GM12878 (cell line): ENCODE measurements at regions not wholly inside any gene's neighbourhood (a gene's known extent, or its start where the extent isn't known, plus 50 kb on each side); places are given as distances from the start of the nearest gene placed in this dataset.

Experiments
- CREB1 ChIP-seq: IDR thresholded peaks from 2 replicates; pipeline ENCODE4 v1.6.1; 2012; ENCODE audit warnings: low read depth, mild to moderate bottlenecking, inconsistent platforms
- EP300 ChIP-seq, 2 experiments: fragments of 150-350 bp in 1 of 2; IDR thresholded peaks; 2 replicates each; pipeline ENCODE4 v1.6.1; 2011 to 2012; ENCODE audit warnings: low read depth in 2 of 2, low read length in 2 of 2, borderline replicate concordance in 1 of 2, improper control_type of control experiment in 1 of 2, inconsistent platforms in 1 of 2; ENCODE audit not compliant: control insufficient read depth in 1 of 2
- GATAD2B ChIP-seq: fragments of 450-650 bp; conservative IDR thresholded peaks from 2 replicates; pipeline ENCODE4 v1.6.1; 2017; ENCODE audit warnings: low read depth, mild to moderate bottlenecking, moderate library complexity
- HDAC2 ChIP-seq: fragments of 200-600 bp; sonication (generic); IDR thresholded peaks from 2 replicates; pipeline ENCODE4 v1.6.1; 2017
- HDAC6 ChIP-seq: fragments of 200-600 bp; sonication (generic); IDR thresholded peaks from one replicate; pipeline ENCODE4 v1.8.0; 2017; ENCODE audit warnings: antibody characterized with exemption; ENCODE audit not compliant: unreplicated experiment
- KDM1A ChIP-seq: fragments of 200-600 bp; sonication (generic); IDR thresholded peaks from 2 replicates; pipeline ENCODE4 v1.6.1; 2016; ENCODE audit warnings: borderline replicate concordance
- MAX ChIP-seq: IDR thresholded peaks from 2 replicates; pipeline ENCODE4 v1.6.1; 2012; ENCODE audit warnings: low read depth, low read length, improper control_type of control experiment
- NKRF ChIP-seq: fragments of 450-650 bp; conservative IDR thresholded peaks from 2 replicates; pipeline ENCODE4 v1.6.1; 2017; ENCODE audit warnings: mild to moderate bottlenecking, moderate library complexity
- POLR2A ChIP-seq: IDR thresholded peaks from 2 replicates; pipeline ENCODE4 v1.6.1; 2011; ENCODE audit warnings: low read depth, mild to moderate bottlenecking, low read length
- POLR2AphosphoS5 ChIP-seq: IDR thresholded peaks from 2 replicates; pipeline ENCODE4 v1.6.1; 2011; ENCODE audit warnings: mild to moderate bottlenecking, low read length, inconsistent platforms
- RAD21 ChIP-seq: IDR thresholded peaks from 2 replicates; pipeline ENCODE4 v1.6.1; 2011; ENCODE audit warnings: mild to moderate bottlenecking, low read depth, low read length, moderate library complexity; ENCODE audit not compliant: insufficient read depth
- TARDBP ChIP-seq: IDR thresholded peaks from 2 replicates; pipeline ENCODE4 v1.6.1; 2016; ENCODE audit warnings: borderline replicate concordance
- ZNF592 ChIP-seq: fragments of 450-650 bp; IDR thresholded peaks from 2 replicates; pipeline ENCODE4 v1.6.1; 2017; ENCODE audit warnings: mild to moderate bottlenecking, moderate library complexity
- TF ChIP-seq, protein P1 (sequence below): fragments of 450-650 bp; IDR thresholded peaks from 2 replicates; pipeline ENCODE4 v1.6.1; 2017; ENCODE audit warnings: borderline replicate concordance

- TF ChIP-seq POLR2AphosphoS5 (no peak), TARDBP (no peak), HDAC6 (no peak), ZNF592 (no peak), RAD21 (no peak), NKRF (no peak), POLR2A (no peak), HDAC2 (no peak), GATAD2B (no peak), MAX (no peak), EP300 (IDR thresholded peaks at IDR 0.05; ENCODE audit: borderline replicate concordance in 1 of 2, control insufficient read depth in 1 of 2, low read depth in 2 of 2, low read length in 2 of 2) (no peak), KDM1A (no peak), CREB1 (no peak)
- TF ChIP-seq, protein P1, sequence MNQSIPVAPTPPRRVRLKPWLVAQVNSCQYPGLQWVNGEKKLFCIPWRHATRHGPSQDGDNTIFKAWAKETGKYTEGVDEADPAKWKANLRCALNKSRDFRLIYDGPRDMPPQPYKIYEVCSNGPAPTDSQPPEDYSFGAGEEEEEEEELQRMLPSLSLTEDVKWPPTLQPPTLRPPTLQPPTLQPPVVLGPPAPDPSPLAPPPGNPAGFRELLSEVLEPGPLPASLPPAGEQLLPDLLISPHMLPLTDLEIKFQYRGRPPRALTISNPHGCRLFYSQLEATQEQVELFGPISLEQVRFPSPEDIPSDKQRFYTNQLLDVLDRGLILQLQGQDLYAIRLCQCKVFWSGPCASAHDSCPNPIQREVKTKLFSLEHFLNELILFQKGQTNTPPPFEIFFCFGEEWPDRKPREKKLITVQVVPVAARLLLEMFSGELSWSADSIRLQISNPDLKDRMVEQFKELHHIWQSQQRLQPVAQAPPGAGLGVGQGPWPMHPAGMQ, result no peak
These were observed 419.6 kb downstream of the MED13L start for GRCh38 chr12:115857923-115858322.
